HS-27A (cell line): ENCODE measurements at regions not wholly inside any gene's neighbourhood (a gene's known extent, or its start where the extent isn't known, plus 50 kb on each side); places are given as distances from the start of the nearest gene placed in this dataset.
"Not testable (repeated sequence)": the region's sequence is repeated elsewhere in the genome, so short reads cannot be mapped to it uniquely, and the experiment has no call there.

ENCODE experiments used
- DNase-seq: peaks from one replicate; pipeline ENCODE4 v3.0.0-alpha.2; 2012; ENCODE audit warnings: low read depth, missing footprints

DNA sequence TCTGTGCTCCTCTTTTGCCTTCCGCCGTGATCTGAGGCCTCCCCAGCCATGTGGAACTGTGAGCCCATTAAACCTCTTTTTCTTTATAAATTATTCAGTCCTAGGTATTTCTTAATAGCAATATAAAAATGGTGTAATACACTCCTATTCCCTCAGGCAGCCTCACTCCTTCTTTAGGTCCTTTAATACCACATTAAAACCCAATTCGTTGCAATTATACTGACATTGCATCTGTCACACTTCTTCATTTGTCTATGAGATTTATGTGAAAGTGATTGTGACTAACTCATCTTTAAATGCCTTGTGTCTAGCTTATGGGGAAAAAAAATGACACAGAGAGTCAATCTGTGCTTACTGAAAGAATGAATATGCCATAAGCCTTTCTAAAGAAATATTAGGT lies 1035.2 kb upstream of the SLIT2 start:
- DNase-seq = no peak

DNA sequence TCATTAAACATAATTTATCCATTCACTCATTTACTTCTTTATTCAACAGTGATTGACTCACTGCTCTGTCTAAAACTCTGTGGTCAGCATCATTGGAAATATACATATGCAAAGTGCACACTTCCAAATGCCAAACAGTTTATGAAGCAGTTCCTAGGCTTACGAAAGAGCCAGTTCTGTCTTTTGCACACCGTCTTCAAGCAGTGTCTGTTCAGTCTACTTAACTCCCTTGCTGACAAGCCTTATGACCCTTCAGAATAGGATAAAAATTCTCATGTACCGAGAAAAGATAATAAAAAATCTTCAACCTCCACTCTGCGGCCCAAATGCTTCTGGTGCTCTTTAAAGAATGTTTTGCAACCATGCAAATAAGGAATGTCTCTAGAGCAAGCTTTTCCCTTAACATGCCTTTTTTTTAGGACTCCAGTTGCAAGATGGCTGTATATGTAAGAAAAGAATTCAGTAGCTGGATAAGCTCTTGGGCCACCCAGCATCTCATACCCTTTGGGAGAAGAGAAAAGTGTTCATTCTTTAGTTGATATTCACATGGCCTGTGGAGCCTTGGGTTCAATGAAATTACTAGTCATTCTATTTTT lies 1037.0 kb upstream of the SLIT2 start:
- DNase-seq = no peak

GRCh38 chr4:19213388-19213787 lies 1038.3 kb upstream of the SLIT2 start:
- DNase-seq = no peak

GRCh38 chr4:19205853-19206252 lies 1045.9 kb upstream of the SLIT2 start:
- no peak for DNase-seq

DNA sequence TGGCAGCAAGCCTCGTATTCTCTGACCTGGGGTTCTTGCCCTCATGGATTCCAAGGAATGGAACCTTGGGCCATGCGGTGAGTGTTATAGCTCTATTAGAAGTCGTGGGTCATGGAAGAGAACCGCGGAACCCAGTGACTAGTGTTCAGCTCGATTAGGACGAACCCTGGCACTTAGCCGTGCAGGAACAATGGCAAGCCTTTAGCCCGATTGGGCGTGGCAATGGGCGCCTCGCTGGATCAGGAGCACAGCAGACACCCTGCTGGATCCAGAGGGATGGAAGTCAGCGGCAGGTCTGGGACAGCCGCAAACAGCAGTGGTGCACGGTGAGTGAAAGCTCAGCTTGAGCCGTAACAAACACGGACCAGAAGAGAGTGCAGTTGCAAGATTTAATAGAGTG lies 1053.9 kb upstream of the SLIT2 start:
- not testable (repeated sequence) for DNase-seq

GRCh38 chr4:19195696-19196095 lies 1056.0 kb upstream of the SLIT2 start:
- no peak for DNase-seq

- DNase-seq = no peak
Observed at GRCh38 chr4:19194672-19195071, 1057.0 kb upstream of the SLIT2 start.

DNA sequence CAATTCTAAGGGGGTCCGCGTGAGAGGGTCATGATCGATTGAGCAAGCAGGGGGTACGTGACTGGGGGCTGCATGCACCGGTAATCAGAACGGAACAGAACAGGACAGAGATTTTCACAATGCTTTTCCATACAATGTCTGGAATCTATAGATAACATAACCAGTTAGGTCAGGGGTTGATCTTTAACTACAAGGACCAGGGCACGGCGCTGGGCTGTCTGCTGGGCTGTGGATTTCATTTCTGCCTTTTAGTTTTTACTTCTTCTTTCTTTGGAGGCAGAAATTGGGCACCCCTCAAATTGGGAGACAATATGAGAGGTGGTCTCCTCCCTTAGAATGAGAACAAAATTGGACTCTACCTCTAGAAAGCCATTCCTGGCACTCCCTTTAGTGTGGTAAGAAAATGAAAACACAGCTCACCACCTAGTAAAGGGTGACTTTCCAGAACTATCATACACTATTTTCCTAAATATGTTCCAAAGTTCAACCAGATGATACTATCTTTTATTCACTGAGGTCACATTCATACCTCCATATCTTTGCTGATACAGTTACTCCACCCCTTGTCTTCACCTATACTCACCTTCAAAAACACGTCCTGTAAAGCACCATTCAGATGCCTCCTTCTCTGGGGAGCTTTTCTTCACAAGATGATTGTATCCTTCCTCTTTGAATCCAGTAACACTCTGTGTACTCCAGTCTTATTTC lies 1058.3 kb upstream of the SLIT2 start:
- no peak for DNase-seq

- no peak for DNase-seq
Observed at GRCh38 chr4:19191979-19192650, 1059.6 kb upstream of the SLIT2 start.

GRCh38 chr4:19187691-19188090 lies 1064.0 kb upstream of the SLIT2 start:
- DNase-seq = no peak

GRCh38 chr4:19187096-19187495 lies 1064.6 kb upstream of the SLIT2 start:
- DNase-seq = no peak

DNA sequence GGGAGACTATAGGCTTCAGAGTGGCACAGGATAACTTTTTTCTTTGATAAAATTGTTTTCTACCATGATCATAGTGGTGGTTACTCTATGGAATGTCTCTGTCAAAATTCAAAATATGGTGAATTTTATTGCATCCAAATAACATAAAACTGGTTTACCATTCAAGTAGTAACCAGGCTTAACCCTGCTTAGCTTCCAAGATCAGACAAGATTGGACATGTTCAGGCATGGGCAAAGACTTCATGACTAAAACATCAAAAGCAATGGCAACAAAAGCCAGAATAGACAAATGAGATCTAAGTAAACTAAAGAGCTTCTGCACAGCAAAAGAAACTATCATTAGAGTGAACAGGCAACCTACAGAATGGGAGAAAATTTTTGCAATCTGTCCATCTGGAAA lies 1070.1 kb upstream of the SLIT2 start:
- not testable (repeated sequence) for DNase-seq

DNA sequence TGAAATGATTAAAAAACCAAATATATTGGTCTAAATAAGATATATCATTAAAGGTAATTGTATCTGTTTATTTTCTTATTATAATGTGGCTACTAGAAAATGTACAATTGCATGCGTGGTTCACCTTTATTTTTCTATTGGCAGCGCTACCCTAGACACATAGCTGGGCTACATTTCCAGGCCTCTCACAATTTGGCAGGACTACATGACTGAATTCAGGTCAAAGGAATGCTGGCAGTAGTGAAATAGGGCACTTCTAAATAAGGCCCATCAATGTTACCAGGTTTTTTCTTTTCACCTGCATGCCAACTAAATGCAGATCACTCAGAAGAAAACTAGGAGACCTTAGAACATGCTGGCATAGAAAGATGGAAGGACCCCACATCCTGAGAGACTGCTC lies 1072.9 kb upstream of the SLIT2 start:
- no peak for DNase-seq

GRCh38 chr4:19177616-19178015 lies 1074.1 kb upstream of the SLIT2 start:
- no peak for DNase-seq

- no peak for DNase-seq
Observed at GRCh38 chr4:19171832-19172231, 1079.9 kb upstream of the SLIT2 start.

- no peak for DNase-seq
Observed at GRCh38 chr4:19167311-19167710, 1084.4 kb upstream of the SLIT2 start.

- no peak for DNase-seq
Observed at GRCh38 chr4:19164334-19164733, 1087.4 kb upstream of the SLIT2 start.

DNA sequence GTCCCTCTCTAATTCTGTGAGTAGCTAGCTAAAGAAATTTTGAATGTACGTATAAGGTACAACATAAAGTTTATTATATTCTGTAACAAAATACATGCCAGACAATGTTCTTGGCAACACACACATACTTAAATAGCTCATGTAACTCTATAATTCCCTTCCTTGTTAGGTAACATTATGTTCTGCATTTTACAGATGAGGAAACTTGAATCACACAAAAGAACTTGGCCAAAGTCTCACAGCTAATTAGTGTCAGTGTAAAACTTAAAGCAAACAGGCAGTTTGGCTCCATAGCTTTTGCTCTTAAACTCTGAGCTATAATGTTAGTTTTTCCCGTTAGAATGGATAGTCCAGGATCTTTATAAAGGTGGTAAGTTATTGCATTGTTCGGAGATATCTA lies 1091.8 kb upstream of the SLIT2 start:
- DNase-seq = no peak

- no peak for DNase-seq
Observed at GRCh38 chr4:19158107-19158809, 1093.4 kb upstream of the SLIT2 start.

GRCh38 chr4:19156786-19157185 lies 1094.9 kb upstream of the SLIT2 start:
- DNase-seq = no peak

- no peak for DNase-seq
Observed at GRCh38 chr4:19155568-19155967, 1096.1 kb upstream of the SLIT2 start.

DNA sequence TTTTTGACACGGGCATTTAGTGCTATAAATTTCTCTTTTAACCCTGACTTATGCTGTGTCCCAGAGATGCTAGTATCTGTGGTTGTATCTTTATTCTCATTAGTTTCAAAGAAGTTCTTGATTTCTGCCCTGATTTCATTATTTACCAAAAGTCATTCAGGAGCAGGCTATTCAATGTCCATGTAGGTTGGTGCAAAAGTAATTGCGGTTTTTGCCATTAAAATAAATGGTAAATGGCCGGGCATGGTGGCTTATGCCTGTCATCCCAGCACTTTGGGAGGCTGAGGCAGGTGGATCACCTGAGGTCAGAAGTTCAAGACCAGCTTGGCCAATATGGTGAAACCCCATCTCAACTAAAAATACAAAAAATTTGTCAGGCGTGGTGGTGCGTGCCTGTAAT lies 1097.4 kb upstream of the SLIT2 start:
- DNase-seq = not testable (repeated sequence)

- DNase-seq = no peak
Observed at GRCh38 chr4:19152264-19152663, 1099.4 kb upstream of the SLIT2 start.
